A549 (cell line): ENCODE measurements at regions not wholly inside any gene's neighbourhood (a gene's known extent, or its start where the extent isn't known, plus 50 kb on each side); places are given as distances from the start of the nearest gene placed in this dataset.

Source experiments
- GATA3 ChIP-seq: IDR thresholded peaks from 2 replicates; pipeline ENCODE4 v1.6.1; 2012; ENCODE audit warnings: borderline replicate concordance
- MAFK ChIP-seq: fragments of 450-650 bp; IDR thresholded peaks from 2 replicates; pipeline ENCODE4 v1.6.1; 2014; ENCODE audit not compliant: partially characterized antibody
- NR3C1 ChIP-seq: fragments of >200 bp; sonication (Bioruptor Twin); formaldehyde crosslinking; IDR thresholded peaks from 3 replicates; pipeline ENCODE4 v1.6.1; 2017
- POLR2A ChIP-seq: IDR thresholded peaks from 2 replicates; pipeline ENCODE4 v1.6.1; 2012; ENCODE audit warnings: mild to moderate bottlenecking, low read length
- ZFP36 ChIP-seq: fragments of 450-650 bp; IDR thresholded peaks from 2 replicates; pipeline ENCODE4 v1.6.1; 2014; ENCODE audit warnings: borderline replicate concordance; ENCODE audit not compliant: partially characterized antibody
- TF ChIP-seq, protein P1 (sequence below): fragments of >200 bp; sonication (Bioruptor Twin); formaldehyde crosslinking; IDR thresholded peaks from 3 replicates; pipeline ENCODE4 v1.5.1; 2016

DNA sequence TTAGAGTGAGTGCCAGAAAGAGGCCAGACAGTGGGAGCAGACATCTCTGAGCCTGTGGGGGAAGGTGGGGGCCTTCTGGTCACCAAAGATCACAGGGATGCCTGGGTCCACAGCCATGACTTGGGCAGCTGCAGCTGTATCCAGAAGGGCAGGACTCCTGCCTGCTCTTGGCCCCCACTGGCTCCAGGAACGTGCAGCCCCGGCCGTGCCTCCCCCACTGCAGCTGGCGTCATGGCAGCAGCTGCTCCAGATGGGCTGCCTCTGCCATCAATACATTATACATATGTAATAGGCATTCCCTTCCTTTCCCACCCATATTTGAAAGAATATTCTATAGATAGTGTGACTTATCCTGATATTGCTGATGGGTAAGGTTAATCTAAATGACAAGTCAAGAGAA lies 195.5 kb upstream of the SNX19 start:
- TF ChIP-seq MAFK (no peak), NR3C1 (no peak), POLR2A (no peak), ZFP36 (no peak), GATA3 (no peak)
- TF ChIP-seq, protein P1, sequence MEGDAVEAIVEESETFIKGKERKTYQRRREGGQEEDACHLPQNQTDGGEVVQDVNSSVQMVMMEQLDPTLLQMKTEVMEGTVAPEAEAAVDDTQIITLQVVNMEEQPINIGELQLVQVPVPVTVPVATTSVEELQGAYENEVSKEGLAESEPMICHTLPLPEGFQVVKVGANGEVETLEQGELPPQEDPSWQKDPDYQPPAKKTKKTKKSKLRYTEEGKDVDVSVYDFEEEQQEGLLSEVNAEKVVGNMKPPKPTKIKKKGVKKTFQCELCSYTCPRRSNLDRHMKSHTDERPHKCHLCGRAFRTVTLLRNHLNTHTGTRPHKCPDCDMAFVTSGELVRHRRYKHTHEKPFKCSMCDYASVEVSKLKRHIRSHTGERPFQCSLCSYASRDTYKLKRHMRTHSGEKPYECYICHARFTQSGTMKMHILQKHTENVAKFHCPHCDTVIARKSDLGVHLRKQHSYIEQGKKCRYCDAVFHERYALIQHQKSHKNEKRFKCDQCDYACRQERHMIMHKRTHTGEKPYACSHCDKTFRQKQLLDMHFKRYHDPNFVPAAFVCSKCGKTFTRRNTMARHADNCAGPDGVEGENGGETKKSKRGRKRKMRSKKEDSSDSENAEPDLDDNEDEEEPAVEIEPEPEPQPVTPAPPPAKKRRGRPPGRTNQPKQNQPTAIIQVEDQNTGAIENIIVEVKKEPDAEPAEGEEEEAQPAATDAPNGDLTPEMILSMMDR: no peak
